Fibroblast of mammary gland (primary cell): ENCODE measurements at regions not wholly inside any gene's neighbourhood (a gene's known extent, or its start where the extent isn't known, plus 50 kb on each side); places are given as distances from the start of the nearest gene placed in this dataset.

Experiments used
- DNase-seq: peaks from one replicate; pipeline ENCODE4 v3.0.0-alpha.2; 2010; ENCODE audit warnings: low read depth
- H3K4me3 ChIP-seq: 2 replicates; pipeline ENCODE4 v1.5.1; 2011; ENCODE audit warnings: low read depth, mild to moderate bottlenecking, low read length, moderate library complexity; ENCODE audit not compliant: control insufficient read depth
- CTCF ChIP-seq: conservative IDR thresholded peaks from 2 replicates; pipeline ENCODE4 v1.5.1; 2011; ENCODE audit warnings: low read depth, low read length, inconsistent platforms; ENCODE audit not compliant: control insufficient read depth, insufficient read depth

- DNase-seq: no peak
- TF ChIP-seq CTCF: no peak
- H3K4me3 ChIP-seq: no peak overlapping the region
These were observed 166.6 kb downstream of the BRD1 start for GRCh38 chr22:49660794-49661781.

DNA sequence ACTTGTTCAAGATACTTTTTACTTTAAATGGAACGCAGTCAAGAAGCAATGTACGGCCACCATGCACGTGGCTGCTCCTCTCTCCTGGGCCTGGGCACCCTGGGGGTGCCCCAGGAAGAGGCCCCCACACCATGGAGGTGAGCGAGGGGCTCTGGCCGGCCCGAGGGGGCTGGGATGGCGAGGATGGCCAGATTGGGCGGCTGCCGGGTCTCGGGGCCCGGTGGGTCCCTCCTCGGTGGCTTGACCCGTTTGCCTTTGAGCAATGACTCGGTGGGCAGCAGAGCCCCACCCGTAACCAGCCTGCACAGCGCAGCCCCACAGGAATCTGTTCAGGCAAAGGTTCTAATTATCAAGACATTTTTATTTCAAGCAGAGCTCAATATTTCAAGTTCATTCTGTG lies 167.4 kb downstream of the BRD1 start:
- DNase-seq: no peak
- H3K4me3 ChIP-seq: no peak overlapping the region
- no peak for TF ChIP-seq CTCF

DNA sequence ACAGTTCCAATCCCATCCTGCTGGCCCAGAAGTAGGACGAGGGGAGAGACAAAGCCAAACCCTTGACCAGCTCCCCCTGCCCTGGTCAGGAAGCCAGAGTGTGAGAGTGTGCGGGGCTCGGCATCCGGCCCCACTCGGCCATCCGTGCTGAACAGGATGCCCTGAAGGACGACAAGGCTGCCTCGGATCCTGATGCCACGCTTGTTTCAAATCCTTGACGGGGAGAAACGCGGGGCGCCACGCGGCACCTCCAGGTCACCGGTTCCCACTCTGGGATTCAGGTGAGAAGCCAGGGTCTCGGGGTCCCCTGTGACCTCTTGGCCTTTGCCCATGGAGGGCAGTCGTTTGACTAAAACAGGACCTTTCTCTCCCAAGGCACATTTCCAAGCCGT lies 167.8 kb downstream of the BRD1 start:
- no peak for DNase-seq
- TF ChIP-seq CTCF: no peak
- no peak overlapping the region for H3K4me3 ChIP-seq

- no peak for DNase-seq
- no peak for TF ChIP-seq CTCF
- no peak overlapping the region for H3K4me3 ChIP-seq
These were observed 168.3 kb downstream of the BRD1 start for GRCh38 chr22:49659281-49659923.

GRCh38 chr22:49658902-49659280 lies 168.8 kb downstream of the BRD1 start:
- TF ChIP-seq CTCF: no peak
- no peak for DNase-seq
- H3K4me3 ChIP-seq: no peak overlapping the region

DNA sequence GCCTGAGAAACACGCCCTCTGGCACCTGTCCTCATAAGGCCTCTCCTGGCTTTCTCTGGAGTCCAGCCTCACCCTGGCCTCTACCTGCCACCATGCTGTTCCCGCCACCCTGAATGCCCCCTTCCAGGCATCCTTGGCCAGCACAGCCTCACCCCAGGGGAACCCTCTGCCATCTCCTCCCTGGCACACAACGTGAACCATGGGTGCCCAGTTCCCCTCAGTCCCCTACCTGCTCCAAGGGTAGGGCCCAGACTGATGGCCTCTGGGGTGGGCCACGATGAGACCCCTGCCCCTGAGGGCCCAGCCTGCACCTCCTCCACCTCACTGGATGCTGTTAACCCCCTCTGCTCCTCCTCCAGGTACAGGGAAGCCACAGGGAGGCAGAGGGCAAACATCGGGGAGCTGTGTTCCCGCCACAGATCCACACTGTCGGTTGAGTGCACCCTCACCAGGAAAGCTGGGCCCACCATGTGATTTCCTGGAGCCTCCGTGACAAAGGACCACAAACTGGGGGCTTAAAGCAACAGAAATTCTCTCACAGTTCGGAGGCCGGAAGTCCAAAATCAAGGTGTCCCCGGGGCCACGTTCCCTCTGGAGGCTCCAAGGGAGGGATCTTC lies 169.6 kb downstream of the BRD1 start:
- no peak for DNase-seq

More for the DNA sequence above, 169.6 kb downstream of the BRD1 start:
- TF ChIP-seq CTCF: no peak
- H3K4me3 ChIP-seq: no peak overlapping the region
